ENCODE measurements at regions not wholly inside any gene's neighbourhood (a gene's known extent, or its start where the extent isn't known, plus 50 kb on each side); places are given as distances from the start of the nearest gene placed in this dataset.

DNA sequence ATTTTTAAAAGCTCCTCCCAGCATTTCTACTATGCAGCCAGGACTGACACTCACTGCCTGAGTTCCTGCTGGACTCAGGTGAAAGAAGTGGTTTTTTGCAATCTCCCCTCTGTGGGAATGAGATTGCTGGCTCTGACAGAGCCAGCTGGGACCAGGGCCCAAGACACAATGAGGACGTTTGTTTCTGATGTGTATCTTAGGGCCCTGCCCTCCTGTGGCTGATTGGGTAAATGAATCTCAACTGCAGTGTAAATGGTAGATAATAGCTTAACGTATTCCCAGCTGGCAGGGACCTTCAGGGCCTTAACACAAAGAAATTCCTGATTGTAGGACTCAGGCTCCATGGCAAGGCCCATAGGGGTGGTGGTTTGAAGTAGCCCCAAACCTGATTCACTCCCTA is 85.8 kb upstream of the PRPS1 start:
- 13% methylated on average over 2 of the region's 2 CpGs for WGBS
- Histone ChIP-seq H3K36me3 (no peaks in the 10 kb centered on the region), H3K9me3 (no peaks in the 10 kb centered on the region), H3K4me1 (no peaks in the 10 kb centered on the region), H3K4me3 (no peak overlapping the region), H3K27me3 (no peaks in the 10 kb centered on the region), H3K27ac (no peak overlapping the region)
- TF ChIP-seq EP300 (IDR thresholded peaks at IDR 0.05) (no peak), POLR2A (IDR thresholded peaks at IDR 0.05) (no peak), POLR2AphosphoS5 (IDR thresholded peaks at IDR 0.05) (no peak), CTCF (IDR thresholded peaks at IDR 0.05) (no peak)
- no peak for DNase-seq (ENCODE audit: low spot score in 2 of 2)

- Histone ChIP-seq H3K4me1 (no peaks in the 10 kb centered on the region), H3K27me3 (no peaks in the 10 kb centered on the region), H3K4me3 (no peak overlapping the region), H3K9me3 (no peaks in the 10 kb centered on the region), H3K27ac (no peak overlapping the region), H3K36me3 (no peaks in the 10 kb centered on the region)
- DNase-seq (ENCODE audit: low spot score in 2 of 2): no peak
- no peak for TF ChIP-seq EP300 (IDR thresholded peaks at IDR 0.05)
- no peak for TF ChIP-seq POLR2AphosphoS5 (IDR thresholded peaks at IDR 0.05)
- TF ChIP-seq POLR2A (IDR thresholded peaks at IDR 0.05): no peak
- TF ChIP-seq CTCF (IDR thresholded peaks at IDR 0.05): no peak
- WGBS: 69% methylated on average over 7 of the region's 7 CpGs
Measured at GRCh38 chrX:107547621-107548020, 80.7 kb upstream of the PRPS1 start.

DNA sequence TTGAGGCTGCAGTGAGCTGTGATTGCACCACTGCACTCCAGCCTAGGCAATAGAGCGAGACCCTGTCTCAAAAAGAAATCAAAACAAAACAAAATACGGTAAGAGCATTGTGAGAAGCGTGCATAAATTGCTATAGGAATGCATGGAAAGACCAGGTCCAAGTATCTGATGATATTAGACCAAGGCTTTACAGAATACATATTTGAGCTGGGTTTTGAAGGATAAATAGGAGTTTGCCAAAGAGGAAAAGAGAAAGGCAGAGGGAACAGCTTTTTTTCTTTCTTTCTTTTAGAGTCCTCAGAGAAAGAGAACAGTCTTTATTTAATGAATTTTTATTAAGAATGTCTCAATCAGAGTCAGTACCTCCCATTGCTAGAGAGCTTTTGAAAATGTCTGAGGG is 79.5 kb upstream of the PRPS1 start:
- TF ChIP-seq CTCF (IDR thresholded peaks at IDR 0.05) (no peak), EP300 (IDR thresholded peaks at IDR 0.05) (no peak), POLR2A (IDR thresholded peaks at IDR 0.05) (no peak), POLR2AphosphoS5 (IDR thresholded peaks at IDR 0.05) (no peak)
- no peaks in the 10 kb centered on the region for H3K27me3 ChIP-seq
- no peak overlapping the region for H3K27ac ChIP-seq
- WGBS: 90% methylated on average over 3 of the region's 3 CpGs
- no peak for DNase-seq (ENCODE audit: low spot score in 2 of 2)
- no peaks in the 10 kb centered on the region for H3K4me1 ChIP-seq
- no peaks in the 10 kb centered on the region for H3K9me3 ChIP-seq
- no peak overlapping the region for H3K4me3 ChIP-seq
- H3K36me3 ChIP-seq: no peaks in the 10 kb centered on the region

- WGBS: 55% methylated on average over 5 of the region's 5 CpGs
- no peak for TF ChIP-seq CTCF (IDR thresholded peaks at IDR 0.05)
- no peak for TF ChIP-seq POLR2AphosphoS5 (IDR thresholded peaks at IDR 0.05)
- no peak for TF ChIP-seq POLR2A (IDR thresholded peaks at IDR 0.05)
- TF ChIP-seq EP300 (IDR thresholded peaks at IDR 0.05): no peak
- no peaks in the 10 kb centered on the region for H3K4me1 ChIP-seq
- no peaks in the 10 kb centered on the region for H3K27me3 ChIP-seq
- no peak for DNase-seq (ENCODE audit: low spot score in 2 of 2)
- H3K27ac ChIP-seq: no peak overlapping the region
- H3K4me3 ChIP-seq: no peak overlapping the region
- no peaks in the 10 kb centered on the region for H3K36me3 ChIP-seq
- no peaks in the 10 kb centered on the region for H3K9me3 ChIP-seq
Measured at GRCh38 chrX:107549504-107549903, 78.8 kb upstream of the PRPS1 start.

- DNase-seq (ENCODE audit: low spot score in 2 of 2): no peak
- H3K27ac ChIP-seq: no peak overlapping the region
- H3K4me1 ChIP-seq: no peaks in the 10 kb centered on the region
- no peaks in the 10 kb centered on the region for H3K36me3 ChIP-seq
- 64% methylated on average over 4 of the region's 7 CpGs for WGBS
- no peaks in the 10 kb centered on the region for H3K27me3 ChIP-seq
- no peak for TF ChIP-seq CTCF (IDR thresholded peaks at IDR 0.05)
- TF ChIP-seq EP300 (IDR thresholded peaks at IDR 0.05): no peak
- no peak for TF ChIP-seq POLR2AphosphoS5 (IDR thresholded peaks at IDR 0.05)
- TF ChIP-seq POLR2A (IDR thresholded peaks at IDR 0.05): no peak
- no peak overlapping the region for H3K4me3 ChIP-seq
- H3K9me3 ChIP-seq: no peaks in the 10 kb centered on the region
Measured at GRCh38 chrX:107551546-107551945, 76.8 kb upstream of the PRPS1 start.
